ENCODE measurements at regions not wholly inside any gene's neighbourhood (a gene's known extent, or its start where the extent isn't known, plus 50 kb on each side); places are given as distances from the start of the nearest gene placed in this dataset.

- H3K27me3 ChIP-seq: no peaks in the 10 kb centered on the region
- H3K4me1 ChIP-seq: peaks cover 6 to 9% (median 8%) of the 10 kb centered on the region in 4 donors
- no peak for ATAC-seq (ENCODE audit: low FRiP score in 2 of 2)
- TF ChIP-seq POLR2AphosphoS5 (IDR thresholded peaks at IDR 0.05) (no peak), EP300 (IDR thresholded peaks at IDR 0.05) (no peak), POLR2A (IDR thresholded peaks at IDR 0.05) (no peak)
- TF ChIP-seq, protein P1, sequence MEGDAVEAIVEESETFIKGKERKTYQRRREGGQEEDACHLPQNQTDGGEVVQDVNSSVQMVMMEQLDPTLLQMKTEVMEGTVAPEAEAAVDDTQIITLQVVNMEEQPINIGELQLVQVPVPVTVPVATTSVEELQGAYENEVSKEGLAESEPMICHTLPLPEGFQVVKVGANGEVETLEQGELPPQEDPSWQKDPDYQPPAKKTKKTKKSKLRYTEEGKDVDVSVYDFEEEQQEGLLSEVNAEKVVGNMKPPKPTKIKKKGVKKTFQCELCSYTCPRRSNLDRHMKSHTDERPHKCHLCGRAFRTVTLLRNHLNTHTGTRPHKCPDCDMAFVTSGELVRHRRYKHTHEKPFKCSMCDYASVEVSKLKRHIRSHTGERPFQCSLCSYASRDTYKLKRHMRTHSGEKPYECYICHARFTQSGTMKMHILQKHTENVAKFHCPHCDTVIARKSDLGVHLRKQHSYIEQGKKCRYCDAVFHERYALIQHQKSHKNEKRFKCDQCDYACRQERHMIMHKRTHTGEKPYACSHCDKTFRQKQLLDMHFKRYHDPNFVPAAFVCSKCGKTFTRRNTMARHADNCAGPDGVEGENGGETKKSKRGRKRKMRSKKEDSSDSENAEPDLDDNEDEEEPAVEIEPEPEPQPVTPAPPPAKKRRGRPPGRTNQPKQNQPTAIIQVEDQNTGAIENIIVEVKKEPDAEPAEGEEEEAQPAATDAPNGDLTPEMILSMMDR (IDR thresholded peaks at IDR 0.05): no peak
- no peak overlapping the region for H3K27ac ChIP-seq
- H3K9me3 ChIP-seq: no peaks in the 10 kb centered on the region
- H3K36me3 ChIP-seq: no peaks in the 10 kb centered on the region
- no peak overlapping the region for H3K4me3 ChIP-seq
- 68 to 69% methylated on average over 5 to 8 of the region's 8 CpGs for WGBS, 2 donors
- no peak for DNase-seq
These were observed 110.6 kb downstream of the SH3TC2 start for GRCh38 chr5:148952097-148952867.

- ATAC-seq (ENCODE audit: low FRiP score in 2 of 2) (no peak), DNase-seq (no peak)
- TF ChIP-seq POLR2A (IDR thresholded peaks at IDR 0.05) (no peak), POLR2AphosphoS5 (IDR thresholded peaks at IDR 0.05) (no peak), EP300 (IDR thresholded peaks at IDR 0.05) (no peak)
- TF ChIP-seq, protein P1 (IDR thresholded peaks at IDR 0.05): no peak
- H3K4me1 ChIP-seq: peaks cover 7 to 12% (median 12%) of the 10 kb centered on the region in 4 donors
- no peaks in the 10 kb centered on the region for H3K9me3 ChIP-seq
- no peak overlapping the region for H3K27ac ChIP-seq
- H3K4me3 ChIP-seq: no peak overlapping the region
- H3K27me3 ChIP-seq: no peaks in the 10 kb centered on the region
- no peaks in the 10 kb centered on the region for H3K36me3 ChIP-seq
- 95 to 100% methylated on average over 1 of the region's 1 CpG for WGBS, 2 donors
These were observed 109.2 kb downstream of the SH3TC2 start for GRCh38 chr5:148953711-148954110.
